RWPE1 (cell line): ENCODE measurements at regions not wholly inside any gene's neighbourhood (a gene's known extent, or its start where the extent isn't known, plus 50 kb on each side); places are given as distances from the start of the nearest gene placed in this dataset.

Experiments used
- CTCF ChIA-PET: fragments of 350-600 bp; sonication (Branson Sonifier 250); formaldehyde crosslinking; extraction: SDS; loops from one replicate; lab custom pipeline; 2021; lab: Yijun Ruan, JAX
- POLR2A ChIA-PET: fragments of 400-600 bp; formaldehyde crosslinking; extraction: SDS; loops from one replicate; lab custom pipeline; 2020; ENCODE audit warnings: antibody characterized with exemption; ENCODE audit not compliant: low non-redundant PET; lab: Yijun Ruan, JAX
- DNase-seq: peaks from one replicate; pipeline ENCODE4 v3.0.0; 2012; ENCODE audit warnings: low spot score
- H3K27ac ChIP-seq: fragments of 450-650 bp; 2 replicates; pipeline ENCODE4 v1.5.1; 2017
- CTCF ChIP-seq: fragments of 450-650 bp; conservative IDR thresholded peaks from 2 replicates; pipeline ENCODE4 v1.5.1; 2017; ENCODE audit warnings: low read depth, mild to moderate bottlenecking

GRCh38 chr5:59972043-59972442 lies 78.5 kb upstream of the PDE4D start:
- DNase-seq, result no peak
- TF ChIP-seq CTCF, result no peak
- POLR2A ChIA-PET, result no interaction called here
- H3K27ac ChIP-seq, result no peak overlapping the region
- CTCF ChIA-PET, result no interaction called here

DNA sequence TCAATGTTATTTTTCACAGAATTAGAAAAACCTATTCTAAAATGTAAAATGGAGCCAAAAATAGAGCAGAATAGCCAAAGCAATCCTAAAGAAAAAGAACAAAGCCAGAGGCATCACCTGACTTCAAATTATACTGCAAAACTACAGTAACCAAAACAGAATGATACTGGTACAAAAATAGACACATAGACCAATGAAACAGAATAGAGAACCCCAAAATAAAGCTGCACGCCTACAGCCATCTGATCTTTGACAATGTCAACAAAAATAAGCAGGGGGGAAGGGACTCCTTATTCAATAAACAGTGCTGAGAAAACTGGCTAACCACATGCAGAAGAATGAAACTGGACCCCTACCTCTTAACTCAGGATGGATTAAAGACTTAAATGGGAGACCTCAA lies 65.8 kb upstream of the PDE4D start:
- ChIA-PET POLR2A (no interaction called here), CTCF (interaction anchor here (0.7 kb wide), 1 partner anchor 771 kb away, joined by 3 read pairs; no protein-coding TSS in a partner anchor)
- H3K27ac ChIP-seq, result no peak overlapping the region
- no peak for DNase-seq
- no peak for TF ChIP-seq CTCF

DNA sequence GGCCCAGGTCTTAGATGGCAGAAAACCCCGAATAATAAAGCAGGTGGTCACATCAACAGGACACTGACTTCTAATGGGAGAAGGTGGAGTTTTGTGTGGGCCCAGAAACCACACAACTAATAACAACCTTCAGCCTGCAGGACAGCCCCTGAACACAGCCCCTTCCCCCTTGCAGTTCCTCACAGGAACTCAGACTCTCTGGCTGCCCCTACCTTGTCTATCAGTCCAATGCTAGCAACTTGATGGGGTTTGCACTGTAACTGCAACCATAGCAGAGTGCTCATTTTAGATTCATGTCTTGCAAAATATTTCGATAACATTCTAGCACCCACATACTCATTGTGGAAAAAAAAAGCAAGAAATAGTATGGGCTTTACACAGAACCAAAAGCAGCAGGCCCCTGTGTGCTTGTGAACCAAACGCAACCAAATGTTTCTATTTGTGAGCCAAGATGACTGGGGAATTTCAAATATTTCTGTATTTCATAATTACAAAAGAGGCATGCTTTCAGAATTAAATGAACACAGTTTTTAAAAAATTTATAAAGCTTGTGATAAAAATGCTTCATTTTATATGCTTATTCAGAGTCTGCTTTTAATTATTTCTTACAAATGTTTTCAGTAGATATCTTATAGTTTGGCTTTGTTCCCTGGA lies 62.7 kb upstream of the PDE4D start:
- ChIA-PET CTCF (interaction anchor here (1.1 kb wide), 1 partner anchor 99 kb away, joined by 4 read pairs; no protein-coding TSS in a partner anchor), POLR2A (no interaction called here)
- H3K27ac ChIP-seq, result no peak overlapping the region
- DNase-seq, result no peak
- no peak for TF ChIP-seq CTCF

DNA sequence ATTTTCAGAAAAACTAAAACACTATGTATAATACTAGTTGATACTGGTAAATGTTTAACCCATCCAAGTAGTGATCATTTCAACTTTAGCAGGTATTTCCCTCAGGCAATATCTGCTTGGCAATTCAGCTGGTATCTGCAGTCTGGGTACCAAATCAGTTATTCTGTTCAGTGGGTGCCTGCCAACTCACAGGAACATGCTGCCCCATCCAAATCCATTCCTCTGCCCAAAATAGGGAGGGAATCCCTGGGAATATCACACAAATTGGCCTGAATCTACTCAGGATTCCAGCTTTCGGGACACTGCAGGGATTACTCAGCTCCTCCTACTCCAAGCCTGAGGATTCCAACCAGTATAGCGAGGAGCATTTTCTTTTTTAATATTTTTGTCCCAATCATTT lies 61.7 kb upstream of the PDE4D start:
- no peak for TF ChIP-seq CTCF
- ChIA-PET POLR2A (no interaction called here), CTCF (interaction anchor here (0.6 kb wide), 1 partner anchor 471 kb away, joined by 5 read pairs; no protein-coding TSS in a partner anchor)
- no peak for DNase-seq
- no peak overlapping the region for H3K27ac ChIP-seq

- POLR2A ChIA-PET, result no interaction called here
- TF ChIP-seq CTCF, result no peak
- no peak overlapping the region for H3K27ac ChIP-seq
- no peak for DNase-seq
- CTCF ChIA-PET, result no interaction called here
These were observed 50.1 kb upstream of the PDE4D start for GRCh38 chr5:59943452-59944113.
